GM12878 (cell line): ENCODE measurements at regions not wholly inside any gene's neighbourhood (a gene's known extent, or its start where the extent isn't known, plus 50 kb on each side); places are given as distances from the start of the nearest gene placed in this dataset.

ENCODE experiments used
- ATAC-seq: fragments of 200-7000 bp; cut with Tn5 transposase; 3 replicates; pipeline ENCODE4 v1.9.1; 2020; ENCODE audit warnings: mild to moderate bottlenecking, moderate library complexity
- BruUV-seq: library from RNA; stranded (reverse); fragments of 400-500 nt; replicated peaks from 2 replicates; lab custom pipeline; 2021; lab: Mats Ljungman, UMichigan
- CTCF ChIA-PET: fragments of 300-600 bp; sonication (Branson Sonifier 250); formaldehyde crosslinking; extraction: SDS; loops from one replicate; lab custom pipeline; 2021; ENCODE audit warnings: inconsistent platforms; lab: Yijun Ruan, JAX
- POLR2A ChIA-PET: fragments of 350-600 bp; formaldehyde crosslinking; extraction: SDS; loops from one replicate; lab custom pipeline; 2021; ENCODE audit warnings: inconsistent platforms; lab: Charles Lee
- RAD21 ChIA-PET: fragments of 300-600 bp; sonication (Branson Sonifier 250); formaldehyde crosslinking; loops from one replicate; lab custom pipeline; 2023; ENCODE audit warnings: antibody characterized with exemption; ENCODE audit not compliant: unreplicated experiment; lab: Charles Lee
- SMC1A ChIA-PET: fragments of 300-600 bp; sonication (Branson Sonifier 250); formaldehyde crosslinking; loops from one replicate; lab custom pipeline; 2023; ENCODE audit not compliant: unreplicated experiment, uncharacterized antibody; lab: Charles Lee
- DNase-seq: peaks from one replicate; pipeline ENCODE4 v3.0.0-alpha.2; 2011; ENCODE audit warnings: low read depth, low spot score
- FAIRE-seq: peaks from 3 replicates; lab custom pipeline; 2011; peaks lifted over from hg19 to GRCh38; lab: Jason Lieb, UNC
- H2AFZ ChIP-seq: 2 replicates; pipeline ENCODE4 v1.6.0; 2011; ENCODE audit warnings: low read depth, low read length, control low read depth; ENCODE audit not compliant: control insufficient read depth
- H3K27ac ChIP-seq: 2 replicates; pipeline ENCODE4 v1.5.1; 2011; ENCODE audit warnings: control low read depth; ENCODE audit not compliant: control insufficient read depth, insufficient read depth
- H3K27me3 ChIP-seq, 2 experiments: replicated peaks in 1 of 2; 2 replicates each; pipeline versions ENCODE4 v1.6.0 to v1.6.1; 2011; ENCODE audit warnings: low read length in 1 of 2; ENCODE audit not compliant: control insufficient read depth in 2 of 2, insufficient read depth in 2 of 2
- H3K36me3 ChIP-seq, 2 experiments: 2 replicates each; pipeline ENCODE4 v1.5.1; 2011; ENCODE audit warnings: low read length in 1 of 2; ENCODE audit not compliant: control insufficient read depth in 2 of 2, insufficient read depth in 2 of 2
- H3K4me1 ChIP-seq: 2 replicates; pipeline ENCODE4 v1.6.1; 2011; ENCODE audit warnings: mild to moderate bottlenecking, low read length, moderate library complexity, mixed read lengths; ENCODE audit not compliant: control insufficient read depth, insufficient read depth
- H3K4me2 ChIP-seq: 2 replicates; pipeline ENCODE4 v1.6.0; 2011; ENCODE audit warnings: control low read depth; ENCODE audit not compliant: control insufficient read depth, insufficient read depth
- H3K4me3 ChIP-seq: fragments of 200-600 bp; sonication (generic); 2 replicates; pipeline ENCODE4 v1.5.1; 2016
- H3K79me2 ChIP-seq: 2 replicates; pipeline ENCODE4 v1.6.0; 2011; ENCODE audit warnings: low read length; ENCODE audit not compliant: control insufficient read depth, insufficient read depth
- H3K9ac ChIP-seq: 2 replicates; pipeline ENCODE4 v1.8.0; 2011; ENCODE audit warnings: low read length, control low read depth, mixed read lengths; ENCODE audit not compliant: control insufficient read depth, insufficient read depth
- H3K9me3 ChIP-seq: replicated peaks from 3 replicates; pipeline ENCODE4 v1.5.1; 2011; ENCODE audit warnings: mild to moderate bottlenecking, low read length; ENCODE audit not compliant: control insufficient read depth, insufficient read depth
- H4K20me1 ChIP-seq: 2 replicates; pipeline ENCODE4 v1.6.0; 2011; ENCODE audit not compliant: control insufficient read depth, insufficient read depth
- ASH2L ChIP-seq: fragments of 300-600, 200-600 bp; sonication (generic); IDR thresholded peaks from 2 replicates; pipeline ENCODE4 v1.6.1; 2017; ENCODE audit warnings: low read depth, mild to moderate bottlenecking, borderline replicate concordance
- ATF2 ChIP-seq: IDR thresholded peaks from 2 replicates; pipeline ENCODE4 v1.6.1; 2012; ENCODE audit warnings: low read length, inconsistent platforms
- BCL3 ChIP-seq: IDR thresholded peaks from 2 replicates; pipeline ENCODE4 v1.6.1; 2011; ENCODE audit warnings: borderline replicate concordance, low read depth, mild to moderate bottlenecking, moderate library complexity, low read length; ENCODE audit not compliant: insufficient read depth, poor library complexity, severe bottlenecking
- EP300 ChIP-seq, 2 experiments: fragments of 150-350 bp in 1 of 2; IDR thresholded peaks; 2 replicates each; pipeline ENCODE4 v1.6.1; 2011 to 2012; ENCODE audit warnings: low read depth in 2 of 2, low read length in 2 of 2, borderline replicate concordance in 1 of 2, improper control_type of control experiment in 1 of 2, inconsistent platforms in 1 of 2; ENCODE audit not compliant: control insufficient read depth in 1 of 2
- IKZF2 ChIP-seq, 2 experiments: fragments of 450-650 bp; IDR thresholded peaks; 2 replicates each; pipeline ENCODE4 v1.6.1; 2017; ENCODE audit warnings: mild to moderate bottlenecking in 2 of 2, moderate library complexity in 2 of 2
- IRF4 ChIP-seq: IDR thresholded peaks from 2 replicates; pipeline ENCODE4 v1.6.1; 2011; ENCODE audit warnings: low read depth, low read length
- IRF5 ChIP-seq: fragments of 450-650 bp; IDR thresholded peaks from 2 replicates; pipeline ENCODE4 v1.6.1; 2017; ENCODE audit warnings: borderline replicate concordance
- MYC ChIP-seq: IDR thresholded peaks from 2 replicates; pipeline ENCODE4 v1.6.1; 2011; ENCODE audit warnings: mild to moderate bottlenecking, low read length, moderate library complexity, inconsistent platforms; ENCODE audit not compliant: insufficient read depth, insufficient replicate concordance, insufficient read length, severe bottlenecking
- NFXL1 ChIP-seq: fragments of 450-650 bp; IDR thresholded peaks from 2 replicates; pipeline ENCODE4 v1.6.1; 2017; ENCODE audit warnings: antibody characterized with exemption, mild to moderate bottlenecking, borderline replicate concordance
- PAX5 ChIP-seq: IDR thresholded peaks from 2 replicates; pipeline ENCODE4 v1.6.1; 2011; ENCODE audit warnings: low read depth, low read length, borderline replicate concordance
- SIX5 ChIP-seq: IDR thresholded peaks from 2 replicates; pipeline ENCODE4 v1.6.1; 2011; ENCODE audit warnings: mild to moderate bottlenecking, low read depth, low read length, moderate library complexity; ENCODE audit not compliant: severe bottlenecking
- SMAD1 ChIP-seq: fragments of 450-650 bp; IDR thresholded peaks from 2 replicates; pipeline ENCODE4 v1.6.1; 2018; ENCODE audit warnings: mild to moderate bottlenecking, low read depth; ENCODE audit not compliant: partially characterized antibody
- SMAD5 ChIP-seq: IDR thresholded peaks from 2 replicates; pipeline ENCODE4 v1.6.1; 2016; ENCODE audit warnings: antibody characterized with exemption, low read depth
- SMC3 ChIP-seq: IDR thresholded peaks from 2 replicates; pipeline ENCODE4 v1.6.1; 2011; ENCODE audit warnings: low read length, improper control_type of control experiment, borderline replicate concordance
- SRF ChIP-seq, 2 experiments: IDR thresholded peaks; 2 replicates each; pipeline ENCODE4 v1.6.1; 2011; ENCODE audit warnings: low read depth in 2 of 2, low read length in 2 of 2, mild to moderate bottlenecking in 1 of 2, moderate library complexity in 1 of 2
- STAT1 ChIP-seq: fragments of 450-650 bp; conservative IDR thresholded peaks from 2 replicates; pipeline ENCODE4 v1.6.1; 2014; ENCODE audit warnings: antibody characterized with exemption, mild to moderate bottlenecking
- TARDBP ChIP-seq: IDR thresholded peaks from 2 replicates; pipeline ENCODE4 v1.6.1; 2016; ENCODE audit warnings: borderline replicate concordance
- WRNIP1 ChIP-seq: IDR thresholded peaks from 2 replicates; pipeline ENCODE4 v1.6.1; 2011; ENCODE audit warnings: low read depth, low read length, improper control_type of control experiment, borderline replicate concordance
- ZNF207 ChIP-seq: fragments of 450-650 bp; IDR thresholded peaks from 2 replicates; pipeline ENCODE4 v1.6.1; 2014; ENCODE audit warnings: antibody characterized with exemption, mild to moderate bottlenecking, borderline replicate concordance
- ZNF274 ChIP-seq: IDR thresholded peaks from one replicate; pipeline ENCODE4 v1.8.0; 2011; ENCODE audit not compliant: insufficient read length, insufficient read depth
- WGBS: methylation state at CpG from one replicate; pipeline ENCODE4 v1.1.6; 2016; ENCODE audit warnings: low lambda C conversion rate; ENCODE audit not compliant: insufficient replicate concordance, insufficient coverage; ENCODE audit errors: missing lambda C conversion rate; 5-methylcytosine and 5-hydroxymethylcytosine counted together
- in situ Hi-C: fragments of 300-500 bp; cut with MboI; formaldehyde crosslinking; loops from 9 replicates; pipeline ENCODE4 v1.14.3; 2018; ENCODE audit warnings: mixed read lengths
- intact Hi-C: fragments of 100-400 bp; cut with micrococcal nuclease; formaldehyde crosslinking; loops from one replicate; pipeline ENCODE4 v1.14.2; 2022; ENCODE audit not compliant: unreplicated experiment

- Histone ChIP-seq H4K20me1 (no peaks in the 10 kb centered on the region), H3K27me3 (no peaks in the 10 kb centered on the region), H3K9me3 (no peaks in the 10 kb centered on the region), H3K79me2 (no peaks in the 10 kb centered on the region), H3K36me3 (no peaks in the 10 kb centered on the region), H3K4me2 (no peak overlapping the region), H3K27ac (no peak overlapping the region), H3K4me1 (no peaks in the 10 kb centered on the region), H3K9ac (no peak overlapping the region), H2AFZ (no peak overlapping the region), H3K4me3 (no peak overlapping the region)
- WGBS, result 26% methylated on average over 5 of the region's 5 CpGs
- POLR2A ChIA-PET, result no interaction called here
- no TSS peak for BruUV-seq
- ATAC-seq, result no peak
- RAD21 ChIA-PET, result no interaction called here
- no peak for DNase-seq
- TF ChIP-seq NFXL1 (no peak), IRF5 (no peak), IKZF2 (IDR thresholded peaks at IDR 0.05) (no peak), SMAD5 (no peak), PAX5 (no peak), ZNF207 (no peak), MYC (no peak), SRF (IDR thresholded peaks at IDR 0.05; ENCODE audit: low read depth in 2 of 2, low read length in 2 of 2) (no peak), BCL3 (no peak), WRNIP1 (no peak), SMAD1 (no peak), SIX5 (no peak), EP300 (IDR thresholded peaks at IDR 0.05; ENCODE audit: borderline replicate concordance in 1 of 2, control insufficient read depth in 1 of 2, low read depth in 2 of 2, low read length in 2 of 2) (no peak), STAT1 (no peak), SMC3 (no peak), ZNF274 (no peak), IRF4 (no peak), ASH2L (no peak), TARDBP (no peak), ATF2 (no peak)
- FAIRE-seq, result no peak
- CTCF ChIA-PET, result interaction anchor here (0.6 to 0.7 kb wide), 2 partner anchors 292 to 530 kb away, joined by 3 to 4 read pairs; no protein-coding TSS in a partner anchor
- intact Hi-C loops (no loop called here), in situ Hi-C loops (no loop called here)
- SMC1A ChIA-PET, result no interaction called here
Measured at GRCh38 chr3:135324301-135324700, 529.2 kb downstream of the EPHB1 start.
